GM18502 (cell line): ENCODE measurements at regions not wholly inside any gene's neighbourhood (a gene's known extent, or its start where the extent isn't known, plus 50 kb on each side); places are given as distances from the start of the nearest gene placed in this dataset.

Source experiments
- ATAC-seq: cut with Tn5 transposase; IDR thresholded peaks from one replicate; pipeline ENCODE4 v1.9.1; 2021; ENCODE audit warnings: mild to moderate bottlenecking; ENCODE audit not compliant: unreplicated experiment, poor library complexity

- no peak for ATAC-seq
Observed at GRCh38 chr15:85305050-85305449, 75.4 kb upstream of the AKAP13 start.

- no peak for ATAC-seq
Observed at GRCh38 chr15:85306946-85307686, 73.3 kb upstream of the AKAP13 start.

- ATAC-seq: no peak
Observed at GRCh38 chr15:85307687-85308045, 72.7 kb upstream of the AKAP13 start.

- ATAC-seq: no peak
Observed at GRCh38 chr15:85311647-85312046, 68.8 kb upstream of the AKAP13 start.

GRCh38 chr15:85312486-85312885 lies 67.9 kb upstream of the AKAP13 start:
- ATAC-seq: peak; percentile 94

DNA sequence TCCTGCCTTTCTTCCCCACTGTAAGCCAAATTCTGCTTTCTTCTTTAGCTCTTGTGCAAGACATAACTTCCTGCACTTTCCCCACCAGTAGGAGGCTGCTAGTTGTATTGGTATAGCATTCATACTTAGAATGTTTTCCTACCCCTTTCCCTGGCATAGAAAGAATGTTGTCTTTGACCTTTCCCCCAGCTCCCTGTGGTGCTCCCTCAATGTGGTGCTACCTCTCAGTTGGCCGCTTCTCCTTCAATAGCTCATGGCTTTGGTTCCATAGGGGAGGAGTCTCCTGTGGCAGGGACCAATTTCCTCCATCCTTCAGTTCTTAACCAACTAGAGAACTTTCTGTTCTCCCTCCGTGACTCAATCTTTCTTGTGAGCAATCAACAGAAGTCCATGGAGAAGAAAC lies 67.5 kb upstream of the AKAP13 start:
- ATAC-seq: peak; percentile 28

DNA sequence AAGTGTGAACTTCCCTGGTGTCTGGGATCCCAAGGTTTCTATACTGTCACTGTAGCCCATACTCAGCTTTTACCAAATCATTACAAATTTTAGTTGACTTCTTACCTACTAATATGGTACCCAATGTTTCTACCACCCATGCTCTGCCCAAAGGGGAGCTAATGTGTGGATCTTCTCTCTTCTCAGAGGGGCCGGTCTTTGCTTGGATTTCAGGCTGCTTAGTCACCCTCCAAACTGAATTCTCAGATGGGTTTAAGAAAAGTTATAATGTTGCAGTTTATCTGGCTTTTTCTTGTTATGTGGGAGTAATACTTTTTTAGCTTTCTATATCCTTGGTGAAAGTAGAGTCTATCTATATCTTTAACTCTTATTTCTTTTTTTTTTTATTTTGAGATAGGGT lies 67.1 kb upstream of the AKAP13 start:
- ATAC-seq: no peak

DNA sequence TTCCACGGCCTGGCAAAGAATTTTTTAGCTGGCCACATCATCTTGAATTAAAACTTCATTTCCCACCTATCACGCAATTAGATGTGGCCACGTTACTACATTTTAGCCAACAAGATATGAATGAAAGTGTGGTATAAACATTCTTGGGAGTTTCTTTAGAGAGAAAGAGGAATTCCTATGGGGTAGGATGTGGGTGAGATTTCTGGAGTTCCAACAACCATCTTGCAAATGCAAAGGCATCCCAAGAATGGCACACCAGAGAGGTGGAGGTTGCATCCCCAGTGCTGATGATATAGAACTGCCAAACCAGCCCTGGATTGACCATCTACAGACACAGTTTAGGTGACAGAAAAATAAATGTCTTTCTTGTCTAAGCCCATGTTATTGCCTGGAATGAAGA lies 66.3 kb upstream of the AKAP13 start:
- ATAC-seq: no peak

DNA sequence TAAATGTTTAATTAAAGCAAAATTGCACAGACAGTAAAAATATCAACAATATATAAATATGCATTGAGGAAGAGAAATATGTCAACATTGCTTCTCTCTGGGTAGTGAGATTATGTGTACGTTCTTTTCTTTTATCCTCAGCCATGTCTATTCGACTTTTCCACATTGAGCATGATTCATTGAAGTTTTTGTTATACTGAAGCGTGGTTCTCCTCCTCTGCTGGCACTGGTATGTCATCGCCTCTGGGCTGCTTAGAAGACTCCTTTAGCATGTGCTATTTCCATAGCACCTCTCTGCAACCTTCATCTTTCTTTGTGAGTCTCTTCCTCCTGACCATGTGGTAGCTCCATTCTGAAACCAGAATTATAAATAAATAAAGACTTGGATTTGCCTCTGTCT lies 65.8 kb upstream of the AKAP13 start:
- no peak for ATAC-seq

GRCh38 chr15:85316244-85316934 lies 64.0 kb upstream of the AKAP13 start:
- ATAC-seq: no peak

DNA sequence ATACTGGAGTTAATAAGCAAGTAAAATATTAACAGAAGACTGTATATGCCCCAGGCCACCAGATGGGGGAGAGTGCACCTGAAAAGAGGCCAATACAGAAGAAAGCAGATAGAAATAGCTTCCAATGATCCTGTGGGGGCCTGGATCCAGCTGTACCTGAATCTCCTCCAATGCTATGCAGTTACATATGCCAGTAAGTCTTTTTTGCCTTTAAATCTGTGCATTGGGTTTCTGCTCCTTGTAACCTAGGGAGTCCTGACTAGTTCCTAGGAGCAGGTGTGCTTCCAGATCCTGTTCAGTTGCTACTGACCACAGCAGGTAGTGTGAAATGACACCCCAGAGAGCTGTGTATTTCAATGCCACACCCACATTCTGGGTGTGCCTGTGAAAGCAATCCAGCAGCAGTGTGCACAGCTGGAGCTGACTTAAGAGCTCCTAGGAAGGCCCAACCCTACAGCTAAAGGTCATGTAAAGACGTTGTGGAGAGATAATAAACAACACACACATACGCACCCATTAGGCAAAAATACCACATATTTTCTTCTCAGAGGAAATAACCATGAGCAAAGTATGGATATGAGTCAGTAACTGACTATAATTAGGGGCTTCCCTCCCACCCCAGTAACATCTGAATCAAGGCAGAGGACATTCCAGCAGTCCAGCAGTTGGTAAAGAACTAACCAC lies 62.2 kb upstream of the AKAP13 start:
- peak; percentile 88 for ATAC-seq

GRCh38 chr15:85318732-85319076 lies 61.7 kb upstream of the AKAP13 start:
- peak; percentile 29 for ATAC-seq

GRCh38 chr15:85324202-85324601 lies 56.2 kb upstream of the AKAP13 start:
- ATAC-seq: no peak

GRCh38 chr15:85325834-85326233 lies 54.6 kb upstream of the AKAP13 start:
- no peak for ATAC-seq

- ATAC-seq: no peak
Observed at GRCh38 chr15:85326291-85326690, 54.1 kb upstream of the AKAP13 start.

GRCh38 chr15:85327820-85328219 lies 52.6 kb upstream of the AKAP13 start:
- no peak for ATAC-seq

DNA sequence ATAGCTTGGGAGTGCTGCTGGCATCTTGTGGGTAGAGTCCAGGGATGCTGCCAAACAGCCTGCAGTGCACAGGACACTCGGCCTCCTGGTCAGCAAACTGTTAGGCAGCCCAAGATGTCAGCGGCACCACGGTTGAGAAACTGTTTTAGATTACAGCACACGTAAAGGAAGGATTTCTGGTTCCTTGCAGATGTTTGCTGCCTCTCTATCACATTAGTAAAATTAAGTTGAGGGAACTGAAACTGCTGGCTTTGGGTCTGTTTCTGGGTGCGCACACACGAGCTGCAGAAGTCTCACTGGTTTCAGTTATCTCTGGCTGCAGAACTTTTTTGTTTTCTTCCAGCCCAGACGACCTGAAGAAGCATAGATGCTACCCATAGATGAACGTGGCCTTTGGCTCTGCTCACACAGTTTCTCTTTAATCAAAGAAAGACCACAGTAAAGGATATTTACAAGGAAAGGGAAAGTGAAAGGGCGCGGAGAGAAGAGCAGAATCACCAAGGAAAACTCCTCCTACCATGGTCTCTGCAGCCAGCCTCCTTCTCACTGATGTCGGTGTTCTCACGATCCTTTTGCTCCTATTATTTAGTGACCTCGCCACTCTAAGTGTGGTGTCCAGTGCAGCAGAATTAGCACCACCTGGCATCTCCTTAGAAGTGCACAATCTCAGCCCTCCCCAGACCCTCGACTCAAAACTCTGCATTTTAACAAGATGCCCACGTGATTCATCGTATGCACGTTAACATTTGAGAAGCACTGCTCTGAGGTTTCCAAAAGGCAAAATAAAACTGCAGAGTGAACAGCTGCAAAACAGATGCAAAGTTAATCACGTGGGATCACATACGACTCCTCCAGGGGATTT lies 50.6 kb upstream of the AKAP13 start:
- ATAC-seq: peak; percentile 57
